SIG-M5 treated with dmso at 0.1 percent for 504 hours (cell line): ENCODE measurements at regions not wholly inside any gene's neighbourhood (a gene's known extent, or its start where the extent isn't known, plus 50 kb on each side); places are given as distances from the start of the nearest gene placed in this dataset.
A peak's percentile ranks its signal among the peaks of the same experiment; 100 is the strongest.

Source experiments
- DNase-seq: peaks from one replicate; lab custom pipeline; 2025; ENCODE audit not compliant: unreplicated experiment; lab: John Stamatoyannopoulos, UW

GRCh38 chr5:27511061-27511460 lies 472.7 kb upstream of the CDH9 start:
- DNase-seq, result no peak

DNA sequence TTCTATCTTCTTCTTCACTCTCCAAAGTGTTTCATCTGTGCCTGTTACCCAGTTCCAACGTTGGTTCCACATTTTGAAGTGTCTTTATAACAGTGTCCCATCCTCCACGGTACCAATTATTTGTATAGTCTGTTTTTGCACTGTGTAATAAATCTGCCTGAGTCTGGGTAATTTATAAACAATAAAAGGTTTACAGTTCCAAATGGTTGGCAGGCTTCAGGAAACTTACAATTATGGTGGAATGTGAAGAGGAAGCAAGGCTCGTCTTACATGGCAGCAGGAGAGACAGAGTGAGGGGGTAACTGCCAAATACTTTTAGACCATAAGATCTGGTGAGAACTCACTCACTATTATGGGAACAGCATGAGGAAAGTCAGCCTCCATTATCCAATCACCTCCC lies 465.4 kb upstream of the CDH9 start:
- DNase-seq, result no peak

DNA sequence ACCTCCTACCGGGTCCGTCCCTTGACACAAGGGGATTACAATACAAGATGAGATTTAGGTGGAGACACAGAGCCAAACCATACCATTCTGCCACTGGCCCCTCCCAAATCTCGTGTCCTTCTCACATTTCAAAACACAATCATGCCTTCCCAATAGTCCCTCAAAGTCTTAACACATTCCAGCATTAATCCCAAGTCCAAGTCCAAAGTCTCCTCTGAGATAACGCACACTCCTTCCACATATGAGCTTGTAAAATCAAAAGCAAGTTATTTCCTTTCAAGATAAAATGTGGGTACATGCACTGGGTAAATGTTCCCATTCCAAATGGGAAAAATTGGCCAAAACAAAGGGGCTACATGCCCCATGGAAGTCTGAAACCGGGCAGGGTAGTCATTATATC lies 463.9 kb upstream of the CDH9 start:
- DNase-seq, result no peak

GRCh38 chr5:27497491-27497890 lies 459.1 kb upstream of the CDH9 start:
- no peak for DNase-seq

DNA sequence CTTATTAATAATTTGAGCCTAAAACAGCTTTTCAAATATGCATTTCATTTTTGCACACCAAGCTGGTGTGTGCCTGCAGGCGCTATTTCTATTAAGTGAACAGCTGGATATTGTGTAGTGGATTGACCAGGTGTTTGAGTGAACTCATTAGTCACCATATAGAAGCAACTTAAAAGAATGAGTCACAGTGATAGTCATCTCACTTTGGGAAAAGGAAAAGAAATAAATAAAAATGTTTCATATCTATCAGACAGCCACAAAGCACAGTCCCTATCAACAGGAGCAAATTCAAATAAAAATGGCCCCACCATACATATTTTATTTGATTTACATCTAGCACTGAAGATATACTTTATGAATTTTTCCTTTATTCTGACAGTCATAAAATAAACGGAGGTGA lies 456.5 kb upstream of the CDH9 start:
- DNase-seq, result no peak

DNA sequence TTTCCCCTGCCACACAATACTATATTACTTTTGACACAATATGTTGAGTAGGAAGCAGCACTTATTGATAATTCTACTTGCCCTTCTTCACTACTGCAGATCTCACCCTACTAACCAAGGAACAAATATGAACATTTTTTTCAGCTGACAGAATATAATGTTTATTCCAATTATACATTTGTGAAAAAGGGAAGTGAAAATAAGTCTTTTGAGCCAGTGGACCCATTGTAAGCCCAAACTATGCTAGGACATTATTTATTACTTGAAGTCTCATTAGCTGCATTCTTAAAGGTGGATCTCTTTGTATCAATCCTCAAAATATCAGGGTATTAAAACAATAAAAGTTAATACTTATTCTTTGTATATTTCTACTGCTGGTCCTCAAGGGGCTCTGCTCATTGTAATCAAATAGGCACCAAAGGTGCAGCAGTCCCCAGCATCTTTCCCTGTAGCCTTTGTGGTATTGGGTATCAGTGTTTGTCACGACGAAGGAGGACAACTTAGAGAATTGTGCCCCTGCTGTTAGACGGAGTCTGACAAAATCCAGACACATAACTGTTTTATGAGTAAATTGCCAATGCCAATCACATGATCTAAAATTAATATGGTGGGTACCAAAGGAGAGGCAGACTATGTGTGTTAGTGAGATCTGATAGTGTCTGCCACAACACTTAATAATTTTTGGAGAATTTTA lies 453.5 kb upstream of the CDH9 start:
- no peak for DNase-seq

- no peak for DNase-seq
These were observed 452.7 kb upstream of the CDH9 start for GRCh38 chr5:27491047-27491446.

GRCh38 chr5:27489701-27490100 lies 451.3 kb upstream of the CDH9 start:
- DNase-seq, result no peak

- no peak for DNase-seq
These were observed 444.3 kb upstream of the CDH9 start for GRCh38 chr5:27482663-27483062.

DNA sequence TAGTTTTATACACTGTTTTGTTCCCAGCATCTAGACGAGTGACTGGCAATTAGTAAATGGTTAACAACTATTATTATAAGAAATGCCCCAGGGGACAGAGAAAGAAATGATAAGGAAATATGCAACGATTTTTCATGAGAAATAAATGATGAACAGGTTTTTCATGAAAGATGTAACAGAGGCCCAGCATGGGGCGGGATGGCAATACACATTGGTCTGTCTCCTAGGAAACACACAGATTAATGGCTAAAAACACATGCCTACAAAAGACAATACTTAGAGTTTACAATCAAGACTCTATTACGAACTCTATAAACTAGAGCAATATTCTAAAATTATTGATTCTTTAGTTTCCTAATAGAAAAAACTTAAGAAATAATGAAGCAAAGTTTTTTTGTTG lies 441.5 kb upstream of the CDH9 start:
- peak; percentile 35 for DNase-seq

- no peak for DNase-seq
These were observed 439.2 kb upstream of the CDH9 start for GRCh38 chr5:27477550-27477949.

DNA sequence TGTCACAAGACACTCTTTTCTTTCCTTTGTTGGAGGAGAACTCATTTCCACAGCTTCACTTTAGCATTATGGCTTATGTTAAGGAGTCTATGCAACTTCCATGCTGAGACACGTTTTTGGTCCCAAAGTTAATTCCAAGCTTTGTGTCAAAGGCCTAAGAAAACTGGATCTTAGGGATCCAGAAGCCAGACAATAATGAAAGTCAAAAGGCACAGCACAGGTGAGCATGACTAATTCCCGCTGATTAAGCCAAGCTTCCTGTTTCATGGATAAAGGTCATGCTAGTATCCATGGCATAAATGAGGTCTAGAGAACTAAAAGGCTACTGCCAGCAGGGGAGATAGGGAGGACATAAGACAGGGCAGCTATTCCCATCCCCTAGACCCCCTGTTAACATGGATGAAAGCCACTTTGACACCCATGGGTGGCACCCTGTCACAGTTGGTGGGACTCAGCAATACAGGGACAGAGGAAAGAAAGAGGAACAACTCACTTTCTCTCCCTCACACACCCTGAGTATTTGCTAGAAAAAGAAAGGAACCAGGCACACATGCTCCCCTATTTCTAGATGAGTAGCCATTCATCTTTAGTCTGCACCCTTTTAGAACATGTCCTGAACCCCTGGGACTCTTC lies 438.1 kb upstream of the CDH9 start:
- peak; percentile 44 for DNase-seq

- no peak for DNase-seq
These were observed 436.7 kb upstream of the CDH9 start for GRCh38 chr5:27475063-27475462.

DNA sequence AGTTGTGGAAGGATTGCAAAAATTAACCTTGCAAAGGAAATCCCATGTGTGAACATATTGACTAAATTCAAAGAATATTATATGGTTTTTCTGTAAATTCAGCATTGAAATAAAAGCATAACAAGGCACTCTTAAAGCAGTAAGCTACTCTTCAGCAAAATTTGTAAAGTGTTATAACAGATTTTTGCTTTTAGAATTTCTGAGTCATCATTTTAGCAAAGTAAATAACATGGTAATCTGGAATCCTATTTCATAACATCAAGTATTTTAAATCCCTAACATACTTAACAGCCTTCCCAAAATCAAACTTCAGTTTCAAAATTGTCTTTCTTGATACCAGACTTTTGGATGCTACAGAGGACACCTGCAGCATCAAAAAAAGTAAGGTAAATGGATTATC lies 436.0 kb upstream of the CDH9 start:
- no peak for DNase-seq

- peak; percentile 45 for DNase-seq
These were observed 435.6 kb upstream of the CDH9 start for GRCh38 chr5:27474047-27474309.

DNA sequence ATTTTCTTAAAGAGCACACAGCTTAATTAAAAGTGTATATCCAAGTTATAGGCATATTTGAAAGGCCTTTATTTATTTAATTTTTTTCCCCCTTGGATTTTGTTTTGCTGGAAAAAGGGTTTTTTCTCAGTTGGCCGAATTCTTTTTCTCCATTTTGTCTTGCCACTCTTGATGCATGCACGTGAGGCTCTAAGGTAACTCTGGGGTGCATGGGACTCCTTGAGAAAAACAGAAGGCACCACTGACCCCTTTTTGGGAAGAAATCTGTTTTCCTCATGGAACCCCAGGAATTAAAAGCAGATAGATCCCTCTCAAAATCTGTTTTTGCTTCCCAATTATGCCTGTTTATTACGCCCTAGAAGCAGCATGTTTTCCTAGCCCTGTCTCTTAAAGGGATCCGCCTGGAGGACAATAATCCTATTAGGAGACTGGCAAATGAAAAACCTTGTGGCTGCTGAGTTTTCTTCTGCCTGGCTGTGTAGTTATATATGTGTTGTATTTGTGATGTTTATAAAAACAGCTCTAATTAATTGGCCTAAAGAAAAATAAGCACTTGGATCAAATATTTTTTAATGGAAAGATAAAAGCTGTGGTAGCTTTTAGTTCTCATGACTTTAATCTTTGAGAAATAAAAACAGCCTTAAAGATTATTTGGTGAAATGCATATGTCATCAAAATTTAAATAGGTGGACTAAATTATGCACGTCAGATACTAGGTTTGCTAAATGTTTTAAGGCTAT lies 435.1 kb upstream of the CDH9 start:
- DNase-seq, result peak; percentile 39

GRCh38 chr5:27472871-27473270 lies 434.5 kb upstream of the CDH9 start:
- peak; percentile 65 for DNase-seq

GRCh38 chr5:27472000-27472763 lies 433.8 kb upstream of the CDH9 start:
- DNase-seq, result peak; percentile 99

DNA sequence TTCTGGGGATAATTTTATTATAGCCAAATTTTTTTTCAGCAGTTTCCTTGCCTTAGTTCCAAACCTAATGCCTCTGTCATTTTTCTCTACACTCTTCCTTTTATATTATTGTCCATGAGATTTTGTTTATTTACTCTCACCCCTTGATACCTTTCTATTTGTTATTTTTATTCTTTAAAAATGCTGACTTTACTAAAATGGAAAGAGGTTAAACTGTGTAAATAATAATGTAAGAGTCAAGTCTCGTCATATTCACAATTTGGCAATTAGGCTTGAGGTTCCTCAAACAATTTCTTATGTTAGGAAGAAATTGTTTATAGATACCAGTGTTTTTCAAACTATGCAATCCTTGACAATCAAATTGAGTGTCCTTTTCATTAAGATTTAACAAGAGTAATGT lies 428.6 kb upstream of the CDH9 start:
- no peak for DNase-seq

GRCh38 chr5:27465140-27465539 lies 426.8 kb upstream of the CDH9 start:
- peak; percentile 97 for DNase-seq

- DNase-seq, result peak; percentile 84
These were observed 425.2 kb upstream of the CDH9 start for GRCh38 chr5:27463446-27464149.
